Vagina (tissue), 2 donors: ENCODE measurements at regions not wholly inside any gene's neighbourhood (a gene's known extent, or its start where the extent isn't known, plus 50 kb on each side); places are given as distances from the start of the nearest gene placed in this dataset.

ENCODE experiments used
- DNase-seq, 2 donors: peaks; one replicate each; pipeline ENCODE4 v3.0.0-alpha.2; 2017; ENCODE audit errors: extremely low spot score in 2 of 2
- H3K27ac ChIP-seq: fragments of 200-600 bp; sonication (generic); one replicate; pipeline ENCODE4 v1.5.1; 2019
- H3K27me3 ChIP-seq: fragments of 200-600 bp; sonication (generic); one replicate; pipeline ENCODE4 v1.5.1; 2019
- H3K36me3 ChIP-seq, 2 donors: fragments of 200-600 bp; sonication (generic); one replicate each; pipeline ENCODE4 v1.5.1; 2017 to 2019
- H3K4me1 ChIP-seq: fragments of 200-600 bp; sonication (generic); one replicate; pipeline ENCODE4 v1.5.1; 2019
- H3K4me3 ChIP-seq, 2 donors: fragments of 200-600 bp; sonication (generic); 1 replicate in 1 of 2; 2 replicates in 1 of 2; pipeline ENCODE4 v1.5.1; 2016 to 2019
- H3K9me3 ChIP-seq: fragments of 200-600 bp; sonication (generic); one replicate; pipeline ENCODE4 v1.5.1; 2019
- CTCF ChIP-seq, 3 experiments: fragments of 450-650 bp in 2 of 3; fragments of 200-600 bp in 1 of 3; sonication (generic) in 1 of 3; IDR thresholded peaks; one replicate each; pipeline ENCODE4 v1.5.1; 2017 to 2019; ENCODE audit warnings: antibody characterized with exemption in 3 of 3, mild to moderate bottlenecking in 2 of 3, moderate library complexity in 2 of 3
- POLR2A ChIP-seq, 2 donors: fragments of 450-650 bp; IDR thresholded peaks; one replicate each; pipeline ENCODE4 v1.6.1; 2017; ENCODE audit warnings: antibody characterized with exemption in 2 of 2, mild to moderate bottlenecking in 2 of 2, moderate library complexity in 2 of 2
- POLR2AphosphoS5 ChIP-seq, 2 donors: sonication (generic); formaldehyde crosslinking; IDR thresholded peaks; one replicate each; pipeline ENCODE4 v1.9.0; 2017; ENCODE audit warnings: antibody characterized with exemption in 2 of 2, mild to moderate bottlenecking in 2 of 2, low read depth in 1 of 2; ENCODE audit not compliant: insufficient read depth in 1 of 2
- intact Hi-C: fragments of 100-400 bp; cut with DNase I; formaldehyde crosslinking; loops from one replicate; pipeline ENCODE4 v1.15.1; 2023

- Histone ChIP-seq H3K36me3 (no peaks in the 10 kb centered on the region), H3K9me3 (no peaks in the 10 kb centered on the region), H3K27me3 (no peaks in the 10 kb centered on the region), H3K27ac (no peak overlapping the region), H3K4me3 (no peak overlapping the region), H3K4me1 (peaks cover 11% of the 10 kb centered on the region)
- no peak for TF ChIP-seq CTCF (IDR thresholded peaks at IDR 0.05)
- no peak for DNase-seq
- intact Hi-C loops: no loop called here
Measured at GRCh38 chr12:9334041-9334692, 126.0 kb upstream of the PZP start.

- no peaks in the 10 kb centered on the region for H3K27me3 ChIP-seq
- no peak overlapping the region for H3K4me3 ChIP-seq
- no peak overlapping the region for H3K27ac ChIP-seq
- no peaks in the 10 kb centered on the region for H3K9me3 ChIP-seq
- no peak for DNase-seq
- TF ChIP-seq POLR2AphosphoS5 (IDR thresholded peaks at IDR 0.05; ENCODE audit: insufficient read depth in 1 of 2, low read depth in 1 of 2) (no peak), CTCF (IDR thresholded peaks at IDR 0.05) (no peak)
- peaks cover 11% of the 10 kb centered on the region for H3K4me1 ChIP-seq
- no peaks in the 10 kb centered on the region for H3K36me3 ChIP-seq
- intact Hi-C loops: no loop called here
Measured at GRCh38 chr12:9333161-9333560, 125.0 kb upstream of the PZP start.

- H3K9me3 ChIP-seq: no peaks in the 10 kb centered on the region
- no peaks in the 10 kb centered on the region for H3K27me3 ChIP-seq
- intact Hi-C loops: no loop called here
- no peak for DNase-seq
- H3K27ac ChIP-seq: no peak overlapping the region
- no peaks in the 10 kb centered on the region for H3K36me3 ChIP-seq
- peaks cover 11% of the 10 kb centered on the region for H3K4me1 ChIP-seq
- TF ChIP-seq CTCF (IDR thresholded peaks at IDR 0.05): no peak
- no peak for TF ChIP-seq POLR2A (IDR thresholded peaks at IDR 0.05)
- TF ChIP-seq POLR2AphosphoS5 (IDR thresholded peaks at IDR 0.05; ENCODE audit: insufficient read depth in 1 of 2, low read depth in 1 of 2): no peak
- H3K4me3 ChIP-seq: no peak overlapping the region
Measured at GRCh38 chr12:9332564-9332963, 124.4 kb upstream of the PZP start.

- Histone ChIP-seq H3K27ac (no peak overlapping the region), H3K36me3 (no peaks in the 10 kb centered on the region), H3K9me3 (no peaks in the 10 kb centered on the region), H3K4me3 (no peak overlapping the region), H3K4me1 (peaks cover 11% of the 10 kb centered on the region), H3K27me3 (no peaks in the 10 kb centered on the region)
- DNase-seq: no peak
- intact Hi-C loops: no loop called here
- TF ChIP-seq POLR2A (IDR thresholded peaks at IDR 0.05) (no peak), CTCF (IDR thresholded peaks at IDR 0.05) (peak; percentile 72 to 88 (median 86))
Measured at GRCh38 chr12:9331218-9331626, 123.0 kb upstream of the PZP start.

GRCh38 chr12:9329019-9329418, 120.8 kb upstream of the PZP start:
- intact Hi-C loops: no loop called here
- H3K27me3 ChIP-seq: no peaks in the 10 kb centered on the region
- no peak overlapping the region for H3K27ac ChIP-seq
- H3K4me3 ChIP-seq: no peak overlapping the region
- no peak for TF ChIP-seq POLR2AphosphoS5 (IDR thresholded peaks at IDR 0.05; ENCODE audit: insufficient read depth in 1 of 2, low read depth in 1 of 2)
- TF ChIP-seq CTCF (IDR thresholded peaks at IDR 0.05): no peak
- TF ChIP-seq POLR2A (IDR thresholded peaks at IDR 0.05): no peak
- no peaks in the 10 kb centered on the region for H3K9me3 ChIP-seq
- H3K4me1 ChIP-seq: peaks cover 9% of the 10 kb centered on the region
- no peak for DNase-seq
- H3K36me3 ChIP-seq: no peaks in the 10 kb centered on the region
